Prostate gland (tissue), 2 donors: ENCODE measurements at regions not wholly inside any gene's neighbourhood (a gene's known extent, or its start where the extent isn't known, plus 50 kb on each side); places are given as distances from the start of the nearest gene placed in this dataset.
"Not testable (repeated sequence)": the region's sequence is repeated elsewhere in the genome, so short reads cannot be mapped to it uniquely, and the experiment has no call there.

Source experiments
- POLR2A ChIP-seq: fragments of 450-650 bp; IDR thresholded peaks from one replicate; pipeline ENCODE4 v1.6.1; 2016; ENCODE audit warnings: antibody characterized with exemption, mild to moderate bottlenecking
- POLR2AphosphoS5 ChIP-seq: sonication (generic); formaldehyde crosslinking; IDR thresholded peaks from one replicate; pipeline ENCODE4 v1.6.1; 2017; ENCODE audit warnings: antibody characterized with exemption
- TF ChIP-seq, protein P1 (sequence below), 4 experiments: fragments of 200-600 bp in 2 of 4; fragments of 450-650 bp in 2 of 4; sonication (generic) in 2 of 4; IDR thresholded peaks; 1 replicate in 3 of 4; 2 replicates in 1 of 4; pipeline ENCODE4 v1.5.1; 2016 to 2019; ENCODE audit warnings: antibody characterized with exemption in 4 of 4, mild to moderate bottlenecking in 2 of 4, moderate library complexity in 2 of 4

DNA sequence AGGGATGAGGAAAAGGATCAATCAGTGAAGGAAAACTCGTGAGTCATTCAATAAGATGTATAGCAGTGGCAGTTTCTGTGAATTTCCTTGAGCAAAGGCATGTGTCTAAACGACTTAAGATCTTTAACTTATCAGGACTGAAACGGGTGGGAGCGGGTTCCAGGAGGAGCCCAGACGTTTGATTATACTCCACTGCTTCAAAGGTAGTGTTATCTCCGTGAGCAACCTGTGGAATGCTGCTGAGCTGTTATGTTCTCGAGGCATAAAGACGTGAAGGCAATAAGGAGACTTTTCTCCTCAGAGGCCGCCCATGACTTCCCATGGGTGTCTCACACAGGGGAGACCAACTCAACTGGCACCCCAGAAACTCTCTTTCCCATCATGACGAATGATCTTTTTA is 72.7 kb upstream of the DLGAP1 start:
- TF ChIP-seq, protein P1, sequence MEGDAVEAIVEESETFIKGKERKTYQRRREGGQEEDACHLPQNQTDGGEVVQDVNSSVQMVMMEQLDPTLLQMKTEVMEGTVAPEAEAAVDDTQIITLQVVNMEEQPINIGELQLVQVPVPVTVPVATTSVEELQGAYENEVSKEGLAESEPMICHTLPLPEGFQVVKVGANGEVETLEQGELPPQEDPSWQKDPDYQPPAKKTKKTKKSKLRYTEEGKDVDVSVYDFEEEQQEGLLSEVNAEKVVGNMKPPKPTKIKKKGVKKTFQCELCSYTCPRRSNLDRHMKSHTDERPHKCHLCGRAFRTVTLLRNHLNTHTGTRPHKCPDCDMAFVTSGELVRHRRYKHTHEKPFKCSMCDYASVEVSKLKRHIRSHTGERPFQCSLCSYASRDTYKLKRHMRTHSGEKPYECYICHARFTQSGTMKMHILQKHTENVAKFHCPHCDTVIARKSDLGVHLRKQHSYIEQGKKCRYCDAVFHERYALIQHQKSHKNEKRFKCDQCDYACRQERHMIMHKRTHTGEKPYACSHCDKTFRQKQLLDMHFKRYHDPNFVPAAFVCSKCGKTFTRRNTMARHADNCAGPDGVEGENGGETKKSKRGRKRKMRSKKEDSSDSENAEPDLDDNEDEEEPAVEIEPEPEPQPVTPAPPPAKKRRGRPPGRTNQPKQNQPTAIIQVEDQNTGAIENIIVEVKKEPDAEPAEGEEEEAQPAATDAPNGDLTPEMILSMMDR (IDR thresholded peaks at IDR 0.05): not testable (repeated sequence)
- TF ChIP-seq POLR2A, POLR2AphosphoS5: not testable (repeated sequence)
